Endothelial cell of umbilical vein (primary cell): ENCODE measurements at regions not wholly inside any gene's neighbourhood (a gene's known extent, or its start where the extent isn't known, plus 50 kb on each side); places are given as distances from the start of the nearest gene placed in this dataset.

Source experiments
- BruUV-seq: library from RNA; stranded (reverse); fragments of 400-500 nt; replicated peaks from 2 replicates; lab custom pipeline; 2021; lab: Mats Ljungman, UMichigan
- CTCF ChIA-PET: fragments of 300-600, 350-600 bp; sonication (Branson Sonifier 250); formaldehyde crosslinking; loops from one replicate; lab custom pipeline; 2021; ENCODE audit warnings: antibody characterized with exemption, inconsistent platforms; lab: Charles Lee
- POLR2A ChIA-PET: fragments of 300-600, 350-600 bp; sonication (Branson Sonifier 250); formaldehyde crosslinking; loops from one replicate; lab custom pipeline; 2021; ENCODE audit warnings: antibody characterized with exemption, inconsistent platforms; lab: Charles Lee
- DNase-seq: peaks from one replicate; pipeline ENCODE4 v3.0.0-alpha.2; 2011; ENCODE audit warnings: low read depth, low spot score
- FAIRE-seq: peaks from 2 replicates; lab custom pipeline; 2011; peaks lifted over from hg19 to GRCh38; lab: Jason Lieb, UNC
- H2AFZ ChIP-seq: 2 replicates; pipeline ENCODE4 v1.6.0; 2012; ENCODE audit warnings: low read depth, low read length, control low read depth, inconsistent platforms
- H3K27ac ChIP-seq: 2 replicates; pipeline ENCODE4 v1.5.1; 2011; ENCODE audit warnings: low read depth, mild to moderate bottlenecking, control low read depth, low read length, moderate library complexity; ENCODE audit not compliant: insufficient read depth
- H3K27me3 ChIP-seq, 2 experiments: 2 replicates each; pipeline versions ENCODE4 v1.6.0 to v1.6.1; 2011; ENCODE audit warnings: low read length in 2 of 2, mixed read lengths in 1 of 2; ENCODE audit not compliant: control insufficient read depth in 2 of 2, insufficient read depth in 2 of 2
- H3K36me3 ChIP-seq, 2 experiments: 2 replicates in 1 of 2; 3 replicates in 1 of 2; pipeline ENCODE4 v1.5.1; 2011; ENCODE audit warnings: low read length in 2 of 2, mild to moderate bottlenecking in 1 of 2, moderate library complexity in 1 of 2; ENCODE audit not compliant: control insufficient read depth in 2 of 2, insufficient read depth in 2 of 2; ENCODE audit errors: extremely low read depth in 1 of 2
- H3K4me1 ChIP-seq: 3 replicates; pipeline ENCODE4 v1.5.1; 2011; ENCODE audit warnings: mild to moderate bottlenecking, low read length; ENCODE audit not compliant: control insufficient read depth, insufficient read depth; ENCODE audit errors: extremely low read depth
- H3K4me2 ChIP-seq: 2 replicates; pipeline ENCODE4 v1.6.1; 2011; ENCODE audit warnings: low read length, control low read depth, mixed read lengths; ENCODE audit not compliant: insufficient read depth
- H3K4me3 ChIP-seq, 3 experiments: fragments of 200-600 bp in 1 of 3; sonication (generic), shearing (Covaris generic) in 1 of 3; replicated peaks in 1 of 3; 2 replicates each; pipeline ENCODE4 v1.5.1; 2011 to 2016; ENCODE audit warnings: control low read depth in 3 of 3, low read length in 3 of 3, mild to moderate bottlenecking in 2 of 3, inconsistent platforms in 1 of 3, low read depth in 1 of 3, moderate library complexity in 1 of 3; ENCODE audit not compliant: insufficient read depth in 1 of 3
- H3K79me2 ChIP-seq: 2 replicates; pipeline ENCODE4 v1.6.0; 2012; ENCODE audit warnings: low read length, inconsistent platforms; ENCODE audit not compliant: control insufficient read depth, insufficient read depth
- H3K9ac ChIP-seq: replicated peaks from 2 replicates; pipeline ENCODE3; 2011; ENCODE audit warnings: low read length, control low read depth; ENCODE audit not compliant: insufficient read depth; ENCODE audit errors: extremely low read depth
- H3K9me1 ChIP-seq: replicated peaks from 3 replicates; pipeline ENCODE4 v1.6.0; 2011; ENCODE audit warnings: mild to moderate bottlenecking, low read length; ENCODE audit not compliant: control insufficient read depth, insufficient read depth; ENCODE audit errors: extremely low read depth
- H3K9me3 ChIP-seq: replicated peaks from 2 replicates; pipeline ENCODE4 v1.5.1; 2012; ENCODE audit warnings: low read length, inconsistent platforms; ENCODE audit not compliant: control insufficient read depth, insufficient read depth
- H4K20me1 ChIP-seq: replicated peaks from 2 replicates; pipeline ENCODE3; 2011; ENCODE audit warnings: mild to moderate bottlenecking, low read length; ENCODE audit not compliant: control insufficient read depth, insufficient read depth; ENCODE audit errors: extremely low read depth
- CTCF ChIP-seq, 2 donors: IDR thresholded peaks; 1 replicate in 1 of 2; 2 replicates in 1 of 2; pipeline ENCODE4 v1.5.1; 2011; ENCODE audit warnings: low read length in 2 of 2, mild to moderate bottlenecking in 2 of 2, moderate library complexity in 2 of 2, control low read depth in 1 of 2, inconsistent platforms in 1 of 2, low read depth in 1 of 2; ENCODE audit not compliant: insufficient read depth in 1 of 2; ENCODE audit errors: extremely low read depth in 1 of 2
- EZH2 ChIP-seq: IDR thresholded peaks from 2 replicates; pipeline ENCODE4 v1.6.1; 2012; ENCODE audit warnings: borderline replicate concordance, low read depth, mild to moderate bottlenecking, moderate library complexity, low read length, inconsistent platforms; ENCODE audit not compliant: severe bottlenecking
- FOS ChIP-seq: IDR thresholded peaks from 2 replicates; pipeline ENCODE4 v1.6.1; 2011; ENCODE audit warnings: mild to moderate bottlenecking, low read length, moderate library complexity, borderline replicate concordance; ENCODE audit not compliant: insufficient read depth
- GATA2 ChIP-seq: IDR thresholded peaks from 2 replicates; pipeline ENCODE4 v1.7.0; 2011; ENCODE audit warnings: low read depth, mild to moderate bottlenecking, moderate library complexity, mixed read lengths, low read length; ENCODE audit not compliant: insufficient read length, insufficient read depth
- JUN ChIP-seq: IDR thresholded peaks from 2 replicates; pipeline ENCODE4 v1.6.1; 2011; ENCODE audit warnings: borderline replicate concordance, low read depth; ENCODE audit not compliant: insufficient read length, insufficient read depth
- MAX ChIP-seq: IDR thresholded peaks from 2 replicates; pipeline ENCODE4 v1.6.1; 2011; ENCODE audit not compliant: insufficient read depth, insufficient read length
- MYC ChIP-seq: IDR thresholded peaks from one replicate; pipeline ENCODE4 v1.6.1; 2011; ENCODE audit warnings: mild to moderate bottlenecking, low read depth, low read length
- POLR2A ChIP-seq: IDR thresholded peaks from 2 replicates; pipeline ENCODE4 v1.6.1; 2012; ENCODE audit warnings: low read depth, mild to moderate bottlenecking, control low read depth, low read length
- POLR2AphosphoS5 ChIP-seq: IDR thresholded peaks from 2 replicates; pipeline ENCODE4 v1.6.1; 2012; ENCODE audit warnings: low read depth, mild to moderate bottlenecking, control low read depth, low read length, moderate library complexity; ENCODE audit not compliant: insufficient read depth
- dilution Hi-C: fragments of 300-500 bp; cut with MboI; formaldehyde crosslinking; loops from one replicate; pipeline ENCODE4 v1.15.0; 2019; ENCODE audit warnings: low sequenced_read_pairs; ENCODE audit not compliant: extremely low pct_ligation_motif_present
- intact Hi-C: fragments of 100-400 bp; cut with micrococcal nuclease; formaldehyde crosslinking; loops from one replicate; pipeline ENCODE4 v1.10.0; 2022

- BruUV-seq = no TSS peak
- H3K4me1 ChIP-seq = no peaks in the 10 kb centered on the region
- H4K20me1 ChIP-seq = no peaks in the 10 kb centered on the region
- ChIA-PET POLR2A (no interaction called here), CTCF (interaction anchor here (1.0 kb wide), 1 partner anchor 8 kb away, joined by 4 read pairs; no protein-coding TSS in a partner anchor)
- H3K4me3 ChIP-seq = no peak overlapping the region
- no peaks in the 10 kb centered on the region for H3K36me3 ChIP-seq
- no peaks in the 10 kb centered on the region for H3K79me2 ChIP-seq
- no peak overlapping the region for H2AFZ ChIP-seq
- no peak for DNase-seq
- H3K9ac ChIP-seq = no peak overlapping the region
- H3K27me3 ChIP-seq = no peaks in the 10 kb centered on the region
- H3K9me3 ChIP-seq = no peaks in the 10 kb centered on the region
- dilution Hi-C loops (no loop called here), intact Hi-C loops (no loop called here)
- FAIRE-seq = no peak
- H3K9me1 ChIP-seq = no peaks in the 10 kb centered on the region
- H3K4me2 ChIP-seq = no peak overlapping the region
- H3K27ac ChIP-seq = no peak overlapping the region
- TF ChIP-seq EZH2 (no peak), POLR2A (no peak), FOS (no peak), MAX (no peak), JUN (no peak), GATA2 (no peak), CTCF (IDR thresholded peaks at IDR 0.05; ENCODE audit: extremely low read depth in 1 of 2, insufficient read depth in 1 of 2, low read depth in 1 of 2, low read length in 2 of 2) (no peak), POLR2AphosphoS5 (no peak), MYC (no peak)
Observed at GRCh38 chr2:180715044-180715443, 265.4 kb upstream of the UBE2E3 start.
